Activated CD4-positive, alpha-beta T cell treated with anti-CD3 and anti-CD28 coated beads for 36 hours (primary cell): ENCODE measurements at regions not wholly inside any gene's neighbourhood (a gene's known extent, or its start where the extent isn't known, plus 50 kb on each side); places are given as distances from the start of the nearest gene placed in this dataset.

Experiments
- ATAC-seq: fragments of 200-7000 bp; cut with Tn5 transposase; one replicate; pipeline ENCODE4 v1.10.0; 2021; ENCODE audit warnings: mild to moderate bottlenecking, moderate library complexity
- CTCF ChIA-PET: fragments of 350-600 bp; sonication (Branson Sonifier 250); formaldehyde crosslinking; loops from one replicate; lab custom pipeline; 2021; ENCODE audit warnings: antibody characterized with exemption; lab: Charles Lee
- POLR2A ChIA-PET: fragments of 350-600 bp; sonication (Branson Sonifier 250); formaldehyde crosslinking; loops from one replicate; lab custom pipeline; 2021; ENCODE audit warnings: antibody characterized with exemption, inconsistent platforms; lab: Charles Lee
- DNase-seq: peaks from one replicate; pipeline ENCODE4 v3.0.0-alpha.2; 2020
- H3K27ac Mint-ChIP-seq: one replicate; pipeline ENCODE4 v1.8.0; 2021; ENCODE audit warnings: mixed read lengths
- H3K27me3 Mint-ChIP-seq: one replicate; pipeline ENCODE4 v1.8.0; 2021; ENCODE audit warnings: mixed read lengths
- H3K36me3 Mint-ChIP-seq: one replicate; pipeline ENCODE4 v1.8.0; 2021; ENCODE audit warnings: low read depth, mixed read lengths
- H3K4me1 Mint-ChIP-seq: one replicate; pipeline ENCODE4 v1.8.0; 2021; ENCODE audit warnings: mixed read lengths
- H3K4me3 Mint-ChIP-seq: one replicate; pipeline ENCODE4 v1.8.0; 2021; ENCODE audit warnings: mild to moderate bottlenecking, moderate library complexity, mixed read lengths
- H3K9me3 Mint-ChIP-seq: one replicate; pipeline ENCODE4 v1.8.0; 2021; ENCODE audit warnings: low read depth, mixed read lengths
- intact Hi-C, 2 experiments: fragments of 100-400 bp; cut with DNase I in 1 of 2; cut with micrococcal nuclease in 1 of 2; formaldehyde crosslinking; loops; one replicate each; pipeline versions ENCODE4 v1.14.2 to v1.15.1; 2022 to 2024; cut with DNase I, micrococcal nuclease

- CTCF ChIA-PET, result no interaction called here
- no peak for ATAC-seq
- DNase-seq, result no peak
- no peak overlapping the region for H3K27ac Mint-ChIP-seq
- no peaks in the 10 kb centered on the region for H3K4me1 Mint-ChIP-seq
- POLR2A ChIA-PET, result no interaction called here
- intact Hi-C loops, result no loop called here
- peaks cover 6% of the 10 kb centered on the region for H3K27me3 Mint-ChIP-seq
- H3K9me3 Mint-ChIP-seq, result peaks cover 2% of the 10 kb centered on the region
- no peak overlapping the region for H3K4me3 Mint-ChIP-seq
- H3K36me3 Mint-ChIP-seq, result no peaks in the 10 kb centered on the region
Measured at GRCh38 chr10:29797616-29798015, 162.8 kb upstream of the SVIL start.

GRCh38 chr10:29795850-29796249 is 161.1 kb upstream of the SVIL start:
- POLR2A ChIA-PET, result no interaction called here
- CTCF ChIA-PET, result no interaction called here
- DNase-seq (no peak), ATAC-seq (no peak)
- intact Hi-C loops, result no loop called here
- Mint-ChIP-seq H3K4me3 (no peak overlapping the region), H3K4me1 (no peaks in the 10 kb centered on the region), H3K27me3 (peaks cover 6% of the 10 kb centered on the region), H3K27ac (no peak overlapping the region), H3K36me3 (no peaks in the 10 kb centered on the region), H3K9me3 (peaks cover 1% of the 10 kb centered on the region)

- Mint-ChIP-seq H3K4me1 (no peaks in the 10 kb centered on the region), H3K4me3 (no peak overlapping the region), H3K27me3 (peaks cover 6% of the 10 kb centered on the region), H3K9me3 (no peaks in the 10 kb centered on the region), H3K36me3 (no peaks in the 10 kb centered on the region), H3K27ac (no peak overlapping the region)
- CTCF ChIA-PET, result interaction anchor here (0.6 to 0.7 kb wide), 2 partner anchors 208 to 829 kb away, joined by 3 read pairs; no protein-coding TSS in a partner anchor
- POLR2A ChIA-PET, result no interaction called here
- ATAC-seq (no peak), DNase-seq (no peak)
- intact Hi-C loops, result no loop called here
Measured at GRCh38 chr10:29794776-29795611, 160.2 kb upstream of the SVIL start.

GRCh38 chr10:29791773-29792172 is 157.0 kb upstream of the SVIL start:
- intact Hi-C loops, result no loop called here
- ChIA-PET CTCF (interaction anchor here (0.6 to 0.8 kb wide), 2 partner anchors 182 to 358 kb away, joined by 3 read pairs; no protein-coding TSS in a partner anchor), POLR2A (no interaction called here)
- Mint-ChIP-seq H3K36me3 (no peaks in the 10 kb centered on the region), H3K4me3 (no peak overlapping the region), H3K27ac (no peak overlapping the region), H3K9me3 (no peaks in the 10 kb centered on the region), H3K27me3 (peaks cover 1% of the 10 kb centered on the region), H3K4me1 (no peaks in the 10 kb centered on the region)
- ATAC-seq (no peak), DNase-seq (no peak)

- ATAC-seq (no peak), DNase-seq (no peak)
- Mint-ChIP-seq H3K4me3 (no peak overlapping the region), H3K4me1 (no peaks in the 10 kb centered on the region), H3K36me3 (no peaks in the 10 kb centered on the region), H3K9me3 (no peaks in the 10 kb centered on the region), H3K27me3 (peaks cover 3% of the 10 kb centered on the region), H3K27ac (no peak overlapping the region)
- intact Hi-C loops, result no loop called here
- ChIA-PET CTCF (no interaction called here), POLR2A (no interaction called here)
Measured at GRCh38 chr10:29790207-29790606, 155.4 kb upstream of the SVIL start.

GRCh38 chr10:29788113-29788512 is 153.3 kb upstream of the SVIL start:
- no peaks in the 10 kb centered on the region for H3K4me1 Mint-ChIP-seq
- CTCF ChIA-PET, result no interaction called here
- POLR2A ChIA-PET, result no interaction called here
- H3K27ac Mint-ChIP-seq, result no peak overlapping the region
- H3K27me3 Mint-ChIP-seq, result peaks cover 3% of the 10 kb centered on the region
- no peak for ATAC-seq
- DNase-seq, result no peak
- H3K4me3 Mint-ChIP-seq, result no peak overlapping the region
- no peaks in the 10 kb centered on the region for H3K9me3 Mint-ChIP-seq
- intact Hi-C loops, result no loop called here
- no peaks in the 10 kb centered on the region for H3K36me3 Mint-ChIP-seq

GRCh38 chr10:29785701-29786100 is 150.9 kb upstream of the SVIL start:
- ATAC-seq (no peak), DNase-seq (no peak)
- intact Hi-C loops, result no loop called here
- Mint-ChIP-seq H3K27me3 (peaks cover 5% of the 10 kb centered on the region), H3K4me1 (no peaks in the 10 kb centered on the region), H3K27ac (no peak overlapping the region), H3K4me3 (no peak overlapping the region), H3K9me3 (no peaks in the 10 kb centered on the region), H3K36me3 (no peaks in the 10 kb centered on the region)
- ChIA-PET POLR2A (no interaction called here), CTCF (no interaction called here)

GRCh38 chr10:29784175-29784773 is 149.5 kb upstream of the SVIL start:
- intact Hi-C loops, result no loop called here
- Mint-ChIP-seq H3K36me3 (no peaks in the 10 kb centered on the region), H3K27me3 (peaks cover 12% of the 10 kb centered on the region), H3K9me3 (no peaks in the 10 kb centered on the region), H3K27ac (no peak overlapping the region), H3K4me3 (no peak overlapping the region), H3K4me1 (no peaks in the 10 kb centered on the region)
- ATAC-seq (no peak), DNase-seq (no peak)
- POLR2A ChIA-PET, result no interaction called here
- CTCF ChIA-PET, result no interaction called here

- intact Hi-C loops, result no loop called here
- Mint-ChIP-seq H3K27ac (no peak overlapping the region), H3K4me1 (no peaks in the 10 kb centered on the region), H3K9me3 (no peaks in the 10 kb centered on the region), H3K27me3 (peaks cover 13% of the 10 kb centered on the region), H3K4me3 (no peak overlapping the region), H3K36me3 (no peaks in the 10 kb centered on the region)
- ChIA-PET CTCF (no interaction called here), POLR2A (no interaction called here)
- ATAC-seq (no peak), DNase-seq (no peak)
Measured at GRCh38 chr10:29783201-29783947, 148.6 kb upstream of the SVIL start.

GRCh38 chr10:29780639-29781038 is 145.9 kb upstream of the SVIL start:
- Mint-ChIP-seq H3K9me3 (no peaks in the 10 kb centered on the region), H3K36me3 (no peaks in the 10 kb centered on the region), H3K4me1 (no peaks in the 10 kb centered on the region), H3K27ac (no peak overlapping the region), H3K4me3 (no peak overlapping the region), H3K27me3 (peaks cover 13% of the 10 kb centered on the region)
- no peak for ATAC-seq
- ChIA-PET CTCF (no interaction called here), POLR2A (interaction anchor here (0.6 kb wide), 1 partner anchor 1120 kb away, joined by 3 read pairs; no protein-coding TSS in a partner anchor)
- intact Hi-C loops, result no loop called here
- DNase-seq, result no peak

GRCh38 chr10:29780096-29780495 is 145.3 kb upstream of the SVIL start:
- DNase-seq (no peak), ATAC-seq (no peak)
- H3K36me3 Mint-ChIP-seq, result no peaks in the 10 kb centered on the region
- ChIA-PET POLR2A (no interaction called here), CTCF (no interaction called here)
- no peak overlapping the region for H3K4me3 Mint-ChIP-seq
- intact Hi-C loops, result no loop called here
- no peaks in the 10 kb centered on the region for H3K4me1 Mint-ChIP-seq
- no peaks in the 10 kb centered on the region for H3K9me3 Mint-ChIP-seq
- H3K27me3 Mint-ChIP-seq, result peaks cover 13% of the 10 kb centered on the region
- H3K27ac Mint-ChIP-seq, result no peak overlapping the region
